Adrenal gland (tissue), 5 donors: ENCODE measurements at regions not wholly inside any gene's neighbourhood (a gene's known extent, or its start where the extent isn't known, plus 50 kb on each side); places are given as distances from the start of the nearest gene placed in this dataset.

ENCODE experiments used
- POLR2A ChIP-seq, 2 donors: fragments of 450-650 bp; IDR thresholded peaks; one replicate each; pipeline ENCODE4 v1.6.1; 2017; ENCODE audit warnings: antibody characterized with exemption in 2 of 2, mild to moderate bottlenecking in 2 of 2, moderate library complexity in 1 of 2
- TF ChIP-seq, protein P1 (sequence below), 6 experiments: fragments of 450-650 bp in 4 of 6; fragments of 200-600 bp in 2 of 6; sonication (generic) in 1 of 6; IDR thresholded peaks; 1 replicate in 5 of 6; 2 replicates in 1 of 6; pipeline versions ENCODE4 v1.5.1 to v1.8.0; 2016 to 2021; ENCODE audit warnings: antibody characterized with exemption in 6 of 6, mild to moderate bottlenecking in 2 of 6, moderate library complexity in 1 of 6
- donor health status: DM: no; HTN: no; CAD: no.

DNA sequence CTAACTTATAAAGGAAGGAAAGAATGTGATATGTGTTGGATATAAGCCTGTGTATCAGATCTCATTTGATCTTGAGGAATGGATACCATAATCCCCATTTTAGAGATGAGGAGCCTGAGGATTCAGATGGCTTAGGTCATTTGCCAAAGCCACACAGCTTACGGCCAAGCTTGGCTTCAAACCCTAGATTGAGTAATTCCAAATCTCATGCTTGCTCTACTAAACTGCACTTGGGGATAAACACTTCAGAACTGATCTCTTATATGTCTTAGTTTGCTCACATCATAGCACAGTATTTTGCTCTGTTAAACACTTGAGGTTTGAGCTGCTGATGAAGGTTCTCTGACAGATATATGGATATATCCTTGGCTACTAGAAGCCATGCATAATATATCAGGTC, 504.4 kb downstream of the NTRK2 start:
- TF ChIP-seq, protein P1, sequence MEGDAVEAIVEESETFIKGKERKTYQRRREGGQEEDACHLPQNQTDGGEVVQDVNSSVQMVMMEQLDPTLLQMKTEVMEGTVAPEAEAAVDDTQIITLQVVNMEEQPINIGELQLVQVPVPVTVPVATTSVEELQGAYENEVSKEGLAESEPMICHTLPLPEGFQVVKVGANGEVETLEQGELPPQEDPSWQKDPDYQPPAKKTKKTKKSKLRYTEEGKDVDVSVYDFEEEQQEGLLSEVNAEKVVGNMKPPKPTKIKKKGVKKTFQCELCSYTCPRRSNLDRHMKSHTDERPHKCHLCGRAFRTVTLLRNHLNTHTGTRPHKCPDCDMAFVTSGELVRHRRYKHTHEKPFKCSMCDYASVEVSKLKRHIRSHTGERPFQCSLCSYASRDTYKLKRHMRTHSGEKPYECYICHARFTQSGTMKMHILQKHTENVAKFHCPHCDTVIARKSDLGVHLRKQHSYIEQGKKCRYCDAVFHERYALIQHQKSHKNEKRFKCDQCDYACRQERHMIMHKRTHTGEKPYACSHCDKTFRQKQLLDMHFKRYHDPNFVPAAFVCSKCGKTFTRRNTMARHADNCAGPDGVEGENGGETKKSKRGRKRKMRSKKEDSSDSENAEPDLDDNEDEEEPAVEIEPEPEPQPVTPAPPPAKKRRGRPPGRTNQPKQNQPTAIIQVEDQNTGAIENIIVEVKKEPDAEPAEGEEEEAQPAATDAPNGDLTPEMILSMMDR (IDR thresholded peaks at IDR 0.05): no peak
- TF ChIP-seq POLR2A (IDR thresholded peaks at IDR 0.05): no peak
